Astrocyte of the cerebellum (primary cell): ENCODE measurements at regions not wholly inside any gene's neighbourhood (a gene's known extent, or its start where the extent isn't known, plus 50 kb on each side); places are given as distances from the start of the nearest gene placed in this dataset.

ENCODE experiments used
- DNase-seq: peaks from one replicate; pipeline ENCODE4 v3.0.0-alpha.2; 2011; ENCODE audit warnings: low read depth
- H3K4me3 ChIP-seq: 2 replicates; pipeline ENCODE4 v1.5.1; 2011; ENCODE audit warnings: mild to moderate bottlenecking, low read depth, low read length, moderate library complexity
- in situ Hi-C: cut with HindIII; loops from 2 replicates; pipeline ENCODE4 v1.10.0; 2017; ENCODE audit warnings: low sequenced_read_pairs
- TF ChIP-seq, protein P1 (sequence below): IDR thresholded peaks from 2 replicates; pipeline ENCODE4 v1.5.1; 2012; ENCODE audit warnings: low read length, low read depth, moderate library complexity, mild to moderate bottlenecking; ENCODE audit errors: missing control alignments

- no peak for DNase-seq
- in situ Hi-C loops, result no loop called here
- TF ChIP-seq, protein P1, sequence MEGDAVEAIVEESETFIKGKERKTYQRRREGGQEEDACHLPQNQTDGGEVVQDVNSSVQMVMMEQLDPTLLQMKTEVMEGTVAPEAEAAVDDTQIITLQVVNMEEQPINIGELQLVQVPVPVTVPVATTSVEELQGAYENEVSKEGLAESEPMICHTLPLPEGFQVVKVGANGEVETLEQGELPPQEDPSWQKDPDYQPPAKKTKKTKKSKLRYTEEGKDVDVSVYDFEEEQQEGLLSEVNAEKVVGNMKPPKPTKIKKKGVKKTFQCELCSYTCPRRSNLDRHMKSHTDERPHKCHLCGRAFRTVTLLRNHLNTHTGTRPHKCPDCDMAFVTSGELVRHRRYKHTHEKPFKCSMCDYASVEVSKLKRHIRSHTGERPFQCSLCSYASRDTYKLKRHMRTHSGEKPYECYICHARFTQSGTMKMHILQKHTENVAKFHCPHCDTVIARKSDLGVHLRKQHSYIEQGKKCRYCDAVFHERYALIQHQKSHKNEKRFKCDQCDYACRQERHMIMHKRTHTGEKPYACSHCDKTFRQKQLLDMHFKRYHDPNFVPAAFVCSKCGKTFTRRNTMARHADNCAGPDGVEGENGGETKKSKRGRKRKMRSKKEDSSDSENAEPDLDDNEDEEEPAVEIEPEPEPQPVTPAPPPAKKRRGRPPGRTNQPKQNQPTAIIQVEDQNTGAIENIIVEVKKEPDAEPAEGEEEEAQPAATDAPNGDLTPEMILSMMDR, result no peak
- no peak overlapping the region for H3K4me3 ChIP-seq
These were observed 146.3 kb upstream of the CHST15 start for GRCh38 chr10:124239696-124240095.

- no peak overlapping the region for H3K4me3 ChIP-seq
- TF ChIP-seq, protein P1, result no peak
- in situ Hi-C loops, result no loop called here
- no peak for DNase-seq
These were observed 145.7 kb upstream of the CHST15 start for GRCh38 chr10:124239134-124239533.

- in situ Hi-C loops, result no loop called here
- no peak for DNase-seq
- no peak overlapping the region for H3K4me3 ChIP-seq
- TF ChIP-seq, protein P1, result no peak
These were observed 145.0 kb upstream of the CHST15 start for GRCh38 chr10:124238367-124238766.

DNA sequence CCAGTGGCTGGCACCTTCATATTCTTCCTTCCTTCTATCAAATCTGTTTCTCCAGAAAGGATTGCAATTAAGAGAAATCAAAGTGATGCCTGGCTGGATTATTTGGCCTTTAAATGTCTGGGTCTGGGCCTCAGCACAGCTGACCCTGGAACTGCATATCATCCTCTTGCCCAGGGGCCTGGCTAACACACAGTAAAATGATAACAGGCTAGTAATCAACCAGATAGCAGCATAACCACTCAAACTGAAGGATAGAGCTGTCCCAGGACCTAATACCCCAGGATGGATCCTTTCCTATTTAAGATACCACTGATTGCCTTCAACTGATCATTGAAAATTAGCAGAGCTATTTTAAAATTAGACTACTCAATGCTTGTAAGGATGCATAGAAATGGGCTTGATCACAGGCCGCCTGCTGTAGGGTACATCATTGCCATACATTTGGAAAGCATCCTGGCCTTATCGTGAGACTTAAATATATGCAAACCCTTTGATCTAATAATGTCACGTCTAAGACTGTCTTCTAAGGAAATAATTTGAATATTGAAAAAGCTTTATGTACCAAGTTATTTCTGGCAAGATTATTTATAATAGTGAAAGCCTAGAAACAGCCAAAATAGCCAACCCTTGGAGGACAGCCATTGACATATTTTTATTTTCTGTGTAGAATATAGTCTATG lies 144.0 kb upstream of the CHST15 start:
- TF ChIP-seq, protein P1, result no peak

GRCh38 chr10:124236816-124237215 lies 143.4 kb upstream of the CHST15 start:
- in situ Hi-C loops, result no loop called here
- TF ChIP-seq, protein P1, result no peak
- H3K4me3 ChIP-seq, result no peak overlapping the region
- DNase-seq, result no peak

More for the DNA sequence above, 144.0 kb upstream of the CHST15 start:
- in situ Hi-C loops, result no loop called here
- no peak for DNase-seq
- H3K4me3 ChIP-seq, result no peak overlapping the region

GRCh38 chr10:124236136-124236535 lies 142.7 kb upstream of the CHST15 start:
- no peak overlapping the region for H3K4me3 ChIP-seq
- DNase-seq, result no peak
- TF ChIP-seq, protein P1, result no peak
- in situ Hi-C loops, result no loop called here
